RPMI7951 (cell line): ENCODE measurements at regions not wholly inside any gene's neighbourhood (a gene's known extent, or its start where the extent isn't known, plus 50 kb on each side); places are given as distances from the start of the nearest gene placed in this dataset.
A peak's percentile ranks its signal among the peaks of the same experiment; 100 is the strongest.

Experiments
- DNase-seq: peaks from one replicate; pipeline ENCODE4 v3.0.0-alpha.2; 2012; ENCODE audit warnings: low read depth

GRCh38 chr20:24815931-24816330 lies 133.1 kb upstream of the CST7 start:
- no peak for DNase-seq

DNA sequence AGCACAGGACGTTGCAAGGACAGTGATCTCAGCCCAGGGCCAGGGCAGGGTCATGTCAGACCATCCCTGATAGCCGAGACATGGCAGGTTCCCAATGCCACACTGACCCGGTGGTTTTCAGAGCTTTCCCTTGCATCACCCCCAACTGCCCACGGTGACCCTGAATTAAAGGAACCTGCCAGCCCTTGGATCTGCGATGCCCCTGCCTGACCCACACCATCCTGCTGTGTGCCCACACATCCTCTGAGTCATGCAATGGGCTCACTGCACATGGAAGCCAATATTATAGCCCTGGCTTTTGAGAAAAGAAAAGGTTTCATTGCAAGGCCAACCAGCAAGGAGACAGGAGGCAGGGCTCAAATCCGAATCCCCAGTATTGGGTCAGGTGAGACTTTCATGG lies 132.6 kb upstream of the CST7 start:
- peak; percentile 64 for DNase-seq

DNA sequence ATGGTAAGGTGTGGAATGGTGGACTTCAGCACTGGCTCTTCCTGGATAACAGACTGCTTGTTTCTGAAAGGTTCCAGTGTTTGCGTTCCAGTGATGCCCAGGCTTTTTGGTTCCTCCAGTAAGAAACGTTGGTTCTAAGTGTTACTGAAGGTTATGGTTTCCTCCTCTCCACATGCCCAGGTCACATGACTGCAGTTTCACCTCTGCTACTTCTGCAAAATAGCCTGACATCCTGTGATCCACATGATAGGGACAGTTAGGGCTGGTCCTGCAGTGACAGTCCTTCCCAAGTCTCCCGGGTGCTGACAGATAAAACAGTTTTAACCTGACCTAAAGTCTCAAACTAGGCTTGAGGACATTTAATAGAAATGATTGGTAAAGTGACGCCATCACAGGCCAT lies 132.2 kb upstream of the CST7 start:
- DNase-seq = no peak

- DNase-seq = no peak
Observed at GRCh38 chr20:24817351-24817750, 131.7 kb upstream of the CST7 start.

DNA sequence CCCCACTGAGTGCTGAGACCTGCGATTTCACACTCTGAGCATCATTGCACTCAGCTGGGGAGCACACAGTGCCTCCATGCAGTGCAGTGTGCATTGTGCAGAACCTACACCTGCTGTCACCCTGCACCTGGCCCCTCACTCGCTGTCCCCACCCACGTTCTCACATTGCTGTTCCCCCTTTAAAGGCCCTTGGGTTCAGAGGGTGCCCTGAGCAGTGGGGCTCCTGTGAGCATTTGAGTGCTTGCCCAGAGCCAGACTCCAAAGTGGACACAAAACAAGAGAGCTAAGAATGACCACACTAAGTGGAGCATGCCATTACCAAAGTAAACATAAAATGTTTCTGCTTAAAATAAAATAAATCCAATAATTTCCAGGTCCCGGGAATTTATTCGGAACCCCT lies 131.0 kb upstream of the CST7 start:
- no peak for DNase-seq

- peak; percentile 44 for DNase-seq
Observed at GRCh38 chr20:24819331-24819965, 129.6 kb upstream of the CST7 start.

GRCh38 chr20:24820345-24820744 lies 128.7 kb upstream of the CST7 start:
- no peak for DNase-seq

DNA sequence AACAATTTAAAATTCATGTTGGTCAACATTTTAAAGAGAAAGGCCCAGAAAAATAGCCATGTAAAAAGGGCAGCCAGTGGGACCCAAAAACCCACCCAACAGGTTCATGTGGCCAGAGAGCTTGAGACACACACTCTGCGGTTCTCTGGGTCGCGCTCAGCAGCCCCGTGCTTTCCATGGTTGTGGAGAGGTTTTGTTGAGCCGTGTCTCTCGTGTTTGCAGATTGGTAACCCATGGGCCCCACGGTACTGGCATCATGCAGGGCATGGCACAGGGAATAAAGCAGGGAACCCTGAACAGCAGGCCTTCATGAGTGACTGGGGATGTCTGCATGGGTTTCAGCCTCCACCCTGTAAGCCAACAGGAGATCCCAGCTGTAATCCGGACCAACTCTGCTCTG lies 127.7 kb upstream of the CST7 start:
- no peak for DNase-seq

DNA sequence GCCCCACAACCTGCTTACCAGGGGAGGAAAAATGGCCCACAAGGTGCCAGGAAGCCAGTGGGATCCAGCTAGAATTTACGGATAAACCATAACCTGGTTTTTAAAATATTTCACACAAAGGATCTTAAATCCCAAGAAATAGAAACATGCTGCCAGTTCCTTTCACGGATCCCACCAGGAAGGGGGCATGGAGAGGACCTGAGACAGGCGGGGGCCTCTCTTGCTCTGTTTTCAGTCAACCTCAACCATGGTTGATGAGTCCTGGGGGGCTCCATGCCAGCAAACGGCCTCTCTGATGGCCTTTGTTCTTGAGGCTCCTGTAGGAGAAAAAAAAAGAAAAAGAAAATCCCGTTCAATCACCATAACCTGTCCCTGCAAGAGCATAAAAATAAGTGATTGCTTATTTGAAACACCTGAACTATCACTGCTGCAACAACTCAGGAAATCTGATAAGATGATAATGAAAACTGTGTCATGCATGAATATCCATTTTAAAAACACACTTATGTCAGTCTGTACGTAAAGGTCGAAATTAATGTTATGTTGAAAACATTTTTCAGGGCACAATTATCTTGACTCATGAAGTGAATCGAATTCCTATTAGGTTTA lies 125.8 kb upstream of the CST7 start:
- no peak for DNase-seq

DNA sequence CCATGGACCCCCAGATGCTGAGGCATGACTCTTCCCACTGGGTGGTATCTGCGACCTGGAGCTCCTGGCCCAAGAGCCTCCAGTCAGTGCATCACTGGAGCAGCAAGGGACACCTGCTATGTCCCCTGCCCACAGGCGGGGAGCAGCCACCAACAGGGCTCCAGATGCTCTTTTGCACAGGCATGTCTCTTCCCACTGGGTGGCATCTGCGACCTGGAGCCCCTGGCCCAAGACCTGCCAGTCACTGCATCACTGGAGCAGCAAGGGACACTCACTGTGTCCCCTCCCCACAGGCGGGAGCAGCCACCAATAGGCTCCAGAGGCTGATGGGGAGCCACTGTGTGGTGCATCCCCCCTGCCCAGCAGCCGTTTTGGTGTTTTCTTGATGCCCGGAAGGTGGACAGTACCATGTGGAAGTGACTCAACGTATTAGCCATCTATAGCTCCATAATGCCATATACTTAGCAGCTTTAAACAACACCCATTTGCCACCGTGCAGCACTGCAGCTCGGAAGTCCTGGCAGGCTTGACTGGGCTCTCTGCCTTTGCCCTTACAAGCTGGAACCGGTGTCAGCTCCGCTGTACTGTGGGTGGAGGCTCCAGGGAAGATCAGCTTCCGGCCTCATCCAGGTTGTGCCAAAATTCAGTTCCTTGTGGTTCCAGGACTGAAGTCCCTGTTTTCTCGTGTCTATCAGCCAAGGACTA lies 124.9 kb upstream of the CST7 start:
- DNase-seq = peak; percentile 50

GRCh38 chr20:24825591-24825990 lies 123.5 kb upstream of the CST7 start:
- no peak for DNase-seq

DNA sequence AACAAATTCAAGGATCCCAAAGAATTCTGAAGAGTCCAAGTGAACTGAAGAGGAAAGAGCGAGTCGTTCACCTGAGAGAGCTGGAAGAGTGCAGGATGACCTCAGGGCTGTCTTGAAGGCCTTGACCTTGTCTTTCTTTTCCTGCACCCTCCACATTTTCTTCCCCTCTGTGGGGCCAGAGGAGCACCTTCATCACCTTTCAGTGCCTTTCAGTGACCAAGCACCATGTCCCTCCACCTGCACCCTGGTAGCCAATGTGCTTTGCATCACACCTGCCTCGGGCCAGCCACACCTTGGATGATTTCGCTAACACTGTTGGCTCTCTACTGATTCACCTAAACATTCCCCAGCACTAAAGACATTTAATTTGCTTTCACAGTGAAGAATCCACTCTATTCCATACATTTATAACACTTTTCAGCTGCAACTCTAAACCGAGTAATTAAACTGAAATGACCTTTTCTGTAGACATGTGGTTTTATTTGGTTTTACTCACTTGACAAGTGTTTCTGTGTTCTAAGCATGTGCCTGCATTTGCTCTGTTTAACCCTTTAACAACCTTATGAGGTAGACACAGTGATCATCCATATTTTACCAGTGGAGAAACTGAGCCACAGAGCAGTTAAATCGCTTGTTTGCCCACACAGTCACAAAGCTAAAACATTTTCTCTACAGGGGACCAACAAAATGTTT lies 121.3 kb upstream of the CST7 start:
- DNase-seq = no peak

DNA sequence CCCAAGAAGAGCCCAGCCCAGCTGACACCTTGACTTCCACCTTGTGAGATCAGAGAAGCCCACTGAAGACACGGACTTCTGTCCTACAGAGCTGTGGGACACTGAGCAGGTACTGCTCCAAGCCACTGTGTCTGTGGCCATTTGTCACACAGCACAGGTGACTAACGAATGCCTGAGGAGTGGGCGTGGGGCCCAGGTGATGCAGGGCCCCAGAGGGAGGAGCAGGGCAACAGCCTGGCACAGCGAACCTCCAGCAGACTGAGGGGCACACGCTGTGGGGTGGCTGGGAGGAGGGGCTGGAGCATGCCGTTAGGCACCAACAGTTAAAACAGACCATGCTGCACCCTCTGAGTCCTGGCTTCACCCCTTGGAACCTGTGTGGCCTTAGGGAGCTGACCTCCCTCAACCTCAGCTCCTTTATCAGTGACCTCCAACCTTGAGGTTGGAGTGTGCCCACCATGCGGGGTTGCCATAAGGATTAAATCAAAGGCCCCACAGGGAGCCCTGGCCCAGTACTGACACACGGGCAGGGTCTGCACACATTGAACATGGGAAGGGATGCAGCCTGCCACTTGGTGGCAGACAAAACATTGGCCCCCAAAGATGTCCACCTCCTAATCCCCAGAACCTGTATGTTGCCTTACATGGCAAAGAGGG lies 119.9 kb upstream of the CST7 start:
- no peak for DNase-seq

DNA sequence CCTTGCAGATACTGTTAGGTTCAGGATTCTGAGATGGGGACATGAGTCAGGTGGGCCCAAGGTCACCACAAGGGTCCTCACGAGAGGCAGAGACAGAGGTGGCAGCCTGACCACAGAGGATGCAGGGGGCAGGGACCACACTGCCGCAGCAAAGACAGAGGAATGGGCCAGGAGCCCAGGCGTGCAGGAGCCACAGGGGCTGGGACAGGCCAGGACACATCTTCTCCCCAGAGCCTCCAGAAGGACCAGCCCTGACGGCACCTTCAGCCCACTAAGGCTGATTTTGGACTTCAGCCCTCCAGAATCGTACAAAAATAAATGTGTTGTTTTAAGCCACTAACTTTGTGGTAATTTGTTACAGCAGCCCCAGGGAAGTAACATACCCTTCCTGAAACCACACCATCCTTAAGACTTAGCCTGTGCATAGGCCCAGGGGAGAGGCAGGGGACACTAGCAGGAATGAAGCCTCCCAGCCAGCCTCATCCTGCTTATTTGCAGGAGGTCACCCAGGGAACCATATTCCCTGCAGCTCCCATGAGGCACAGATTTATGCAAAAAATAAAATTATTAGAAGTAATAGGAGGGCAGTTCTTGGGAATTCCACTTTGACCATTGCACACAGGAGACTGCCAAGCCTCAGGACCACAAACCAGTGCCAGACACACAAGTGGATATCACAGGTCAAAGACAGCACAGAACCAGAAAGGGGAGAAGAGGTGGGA lies 119.3 kb upstream of the CST7 start:
- DNase-seq = no peak

DNA sequence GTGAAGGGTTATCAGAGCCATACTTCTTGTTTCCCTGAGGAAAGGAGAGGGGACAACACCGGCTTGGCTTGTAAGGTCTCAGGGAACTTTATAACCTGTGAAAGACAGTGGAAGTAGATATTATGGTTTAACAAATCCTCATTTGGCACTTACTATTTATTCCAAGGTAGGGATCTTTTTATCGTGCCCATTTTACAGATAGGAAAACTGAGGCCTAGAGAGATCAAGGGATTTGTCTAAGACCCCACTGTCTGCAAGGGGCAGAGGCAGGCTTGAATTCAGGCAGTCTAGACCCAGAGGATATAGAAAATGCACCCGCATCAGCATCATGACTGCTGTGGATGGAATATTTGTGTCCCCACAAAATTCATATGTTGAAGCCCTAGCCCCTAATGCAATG lies 118.4 kb upstream of the CST7 start:
- DNase-seq = no peak

- DNase-seq = no peak
Observed at GRCh38 chr20:24831232-24831631, 117.8 kb upstream of the CST7 start.

DNA sequence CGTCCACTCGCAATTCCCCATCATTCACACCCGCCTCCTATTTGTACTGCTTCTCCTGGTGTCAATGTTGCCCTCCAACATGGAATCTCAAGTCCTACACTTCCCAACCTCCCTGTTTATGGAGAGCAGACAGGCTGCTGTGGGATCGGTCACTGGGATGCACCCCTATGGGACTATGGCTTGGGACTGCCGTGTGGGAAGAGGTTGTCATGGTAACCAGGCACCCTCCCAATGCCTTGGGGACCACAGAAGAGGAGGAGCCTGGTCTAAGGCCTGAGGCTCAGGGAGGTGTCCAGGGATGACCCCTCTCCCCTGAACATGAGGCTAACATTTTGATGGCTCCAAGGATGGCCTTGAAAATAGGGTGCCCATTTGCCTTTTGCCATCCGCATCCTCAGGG lies 116.6 kb upstream of the CST7 start:
- no peak for DNase-seq

DNA sequence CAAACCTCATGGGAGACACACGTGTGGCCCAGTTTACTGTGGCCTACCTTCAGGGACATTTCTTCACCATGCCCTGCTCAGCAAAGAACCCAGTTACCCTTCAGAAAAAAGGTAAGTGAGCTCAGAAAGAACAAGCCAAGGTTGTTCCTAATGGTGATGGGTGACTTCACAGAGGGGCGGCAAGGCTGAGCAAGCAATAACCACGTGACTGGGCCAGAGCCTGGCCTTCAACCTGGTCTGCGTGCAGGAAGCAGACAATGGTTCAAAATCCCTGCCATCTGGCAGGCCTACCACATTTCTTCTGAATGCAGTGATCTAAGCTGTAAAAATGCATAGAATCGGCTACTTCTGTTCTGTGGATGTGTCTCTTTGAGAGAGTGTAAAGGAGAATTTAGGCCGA lies 115.5 kb upstream of the CST7 start:
- DNase-seq = no peak

DNA sequence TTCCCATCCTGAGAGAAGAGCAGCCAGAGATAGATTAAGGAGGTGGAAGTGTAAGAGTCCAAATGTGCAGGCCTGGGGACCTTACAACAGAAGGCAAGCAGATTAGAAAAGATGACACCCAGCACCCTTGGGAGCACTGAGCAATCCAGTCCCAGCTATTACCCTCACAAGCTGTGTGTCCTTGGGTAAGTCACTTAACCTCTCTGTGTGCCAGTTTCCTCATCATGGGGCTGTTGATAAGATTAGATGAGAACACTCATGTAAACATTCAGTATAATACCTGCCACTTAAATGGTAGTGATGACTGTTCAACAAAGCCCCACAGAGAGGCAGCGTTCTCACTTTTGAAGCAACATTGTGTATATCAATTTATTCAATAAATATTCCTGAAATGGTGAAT lies 114.8 kb upstream of the CST7 start:
- no peak for DNase-seq

- no peak for DNase-seq
Observed at GRCh38 chr20:24835195-24835594, 113.9 kb upstream of the CST7 start.

GRCh38 chr20:24836041-24836533 lies 113.0 kb upstream of the CST7 start:
- DNase-seq = no peak
